OCI-M2 (cell line): ENCODE measurements at regions not wholly inside any gene's neighbourhood (a gene's known extent, or its start where the extent isn't known, plus 50 kb on each side); places are given as distances from the start of the nearest gene placed in this dataset.
"Not testable (repeated sequence)": the region's sequence is repeated elsewhere in the genome, so short reads cannot be mapped to it uniquely, and the experiment has no call there.

ENCODE experiments used
- DNase-seq: peaks from one replicate; lab custom pipeline; 2025; ENCODE audit not compliant: unreplicated experiment; lab: John Stamatoyannopoulos, UW

- no peak for DNase-seq
These were observed 621.9 kb upstream of the GJE1 start for GRCh38 chr6:141510803-141511202.

- not testable (repeated sequence) for DNase-seq
These were observed 626.7 kb upstream of the GJE1 start for GRCh38 chr6:141506062-141506461.

DNA sequence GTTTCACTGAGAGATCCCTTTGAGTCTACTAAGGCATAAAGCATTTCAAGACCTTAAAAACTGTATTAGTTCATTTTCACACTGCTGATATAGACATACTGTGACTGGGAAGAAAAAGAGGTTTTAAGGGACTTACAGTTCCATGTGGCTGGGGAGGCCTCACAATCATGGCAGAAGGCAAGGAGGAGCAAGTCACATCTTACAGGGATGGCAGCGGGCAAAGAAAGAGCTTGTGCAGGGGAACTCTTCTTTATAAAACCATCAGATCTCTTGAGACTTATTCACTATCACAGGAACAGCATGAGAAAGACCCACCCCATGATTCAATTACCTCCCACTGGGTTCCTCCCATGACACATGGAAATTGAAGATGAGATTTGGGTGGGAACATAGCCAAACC lies 628.4 kb upstream of the GJE1 start:
- not testable (repeated sequence) for DNase-seq

- no peak for DNase-seq
These were observed 631.1 kb upstream of the GJE1 start for GRCh38 chr6:141501616-141502015.

- DNase-seq: no peak
These were observed 633.7 kb upstream of the GJE1 start for GRCh38 chr6:141498977-141499376.

DNA sequence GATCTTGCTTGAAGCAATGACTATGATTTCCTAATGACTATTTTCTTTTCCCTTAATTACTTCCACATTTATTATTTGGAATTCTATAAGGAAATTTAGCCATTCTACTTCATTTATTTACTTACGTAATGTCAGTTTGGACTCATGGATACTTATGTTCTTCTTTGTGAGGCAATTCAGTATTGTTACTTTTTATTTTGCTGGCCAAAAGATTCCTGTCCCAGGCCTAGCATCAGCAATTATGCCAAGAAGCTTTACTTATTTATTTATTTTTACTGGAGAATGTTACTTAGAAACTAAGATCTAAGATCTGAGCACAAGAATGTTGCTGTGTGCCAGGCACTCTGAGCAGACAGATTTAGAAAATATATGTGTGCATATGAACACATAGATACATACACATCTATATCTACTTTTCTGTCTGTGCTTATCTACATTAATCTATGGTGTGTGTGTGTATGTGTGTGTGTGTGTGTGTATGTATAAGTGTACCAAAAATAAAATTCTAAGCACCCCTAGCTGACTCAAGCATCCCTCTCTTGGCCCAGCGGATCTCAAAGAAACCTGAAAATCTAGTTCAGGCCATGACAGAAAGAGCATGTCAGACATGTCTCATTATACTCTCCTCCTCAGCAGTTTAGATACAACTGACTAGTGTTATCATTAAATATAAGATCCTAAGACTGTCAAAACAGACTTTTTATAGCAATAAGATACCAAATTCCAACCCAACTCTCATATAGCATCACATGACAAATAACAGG lies 640.0 kb upstream of the GJE1 start:
- DNase-seq: no peak

DNA sequence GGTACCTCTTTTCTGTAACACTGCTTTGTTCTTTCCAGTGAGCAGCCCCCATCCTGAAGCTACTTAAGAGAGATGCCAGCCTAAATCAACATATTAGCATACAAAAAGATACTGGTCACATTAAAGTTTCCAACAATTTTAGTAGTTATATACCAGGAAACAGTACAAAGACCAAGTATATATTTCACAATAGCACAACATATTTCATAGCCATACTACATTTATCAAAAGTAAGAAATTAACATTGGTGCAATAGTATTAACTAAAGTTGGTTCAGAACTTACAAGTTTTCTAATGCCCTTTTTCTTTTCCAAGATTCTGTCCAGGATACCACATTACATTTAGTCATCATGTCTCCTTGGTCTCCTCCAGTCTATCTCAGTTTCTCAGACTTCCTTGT lies 641.0 kb upstream of the GJE1 start:
- DNase-seq: no peak

- DNase-seq: no peak
These were observed 641.7 kb upstream of the GJE1 start for GRCh38 chr6:141490982-141491381.

DNA sequence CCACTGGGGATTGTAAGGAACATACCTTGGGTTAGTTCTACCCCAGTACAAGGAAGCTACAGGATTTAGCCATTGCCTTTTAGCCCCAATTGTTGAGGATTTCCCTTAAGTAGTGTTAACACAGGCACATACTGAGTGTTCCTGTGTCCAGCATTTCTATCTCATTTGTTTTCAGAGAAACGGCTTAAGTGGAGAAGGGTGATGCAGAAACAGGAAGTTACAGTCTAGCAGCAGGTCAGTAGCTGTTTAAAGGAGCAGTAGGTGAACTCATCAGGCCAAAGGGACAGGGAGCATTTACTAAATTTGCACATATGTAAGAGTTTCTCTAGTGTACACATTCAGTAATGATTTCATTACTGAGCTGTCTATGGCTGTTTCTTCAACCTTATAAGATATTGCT lies 644.2 kb upstream of the GJE1 start:
- DNase-seq: no peak

GRCh38 chr6:141486942-141487341 lies 645.8 kb upstream of the GJE1 start:
- DNase-seq: no peak

DNA sequence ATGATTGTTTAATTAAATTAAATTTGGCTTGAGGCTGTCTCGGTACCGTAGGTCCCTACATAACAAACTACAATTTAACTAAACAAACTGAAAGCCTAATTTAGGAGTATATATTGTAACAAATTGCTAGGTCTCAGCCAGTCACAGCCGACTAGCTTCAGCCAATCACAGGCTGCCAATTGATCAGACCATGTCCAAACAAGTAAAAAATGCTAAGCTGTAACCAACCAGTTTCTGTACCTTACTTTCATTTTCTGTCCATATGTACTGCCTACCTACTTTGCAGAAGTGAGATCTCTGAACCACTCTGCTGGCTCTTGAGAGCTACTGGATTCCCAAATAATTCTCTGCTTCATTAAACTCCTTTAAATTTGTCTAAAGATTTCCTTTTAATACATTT lies 648.0 kb upstream of the GJE1 start:
- no peak for DNase-seq

DNA sequence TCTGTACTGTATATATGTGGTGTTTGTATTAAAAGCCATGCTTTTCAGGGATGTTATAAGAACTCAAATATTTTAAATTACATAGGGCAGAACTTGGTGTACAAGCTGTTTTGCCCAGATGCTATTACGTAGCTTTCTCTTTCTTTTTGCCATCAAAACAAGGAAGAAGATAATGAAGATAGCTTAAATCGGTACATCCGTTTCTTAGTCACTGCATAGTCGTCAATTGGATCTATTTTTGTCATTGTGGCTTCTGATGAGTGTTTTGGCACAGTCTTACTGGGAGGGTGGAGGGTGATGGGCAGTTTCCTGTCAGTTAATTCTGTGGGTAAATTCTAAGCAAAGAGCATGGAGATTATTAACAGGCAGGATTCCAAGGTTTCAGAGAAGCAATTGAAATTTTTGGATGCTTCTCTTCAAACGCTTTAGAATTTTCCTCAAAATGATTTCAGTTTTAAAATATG lies 649.1 kb upstream of the GJE1 start:
- DNase-seq: peak; percentile 37

DNA sequence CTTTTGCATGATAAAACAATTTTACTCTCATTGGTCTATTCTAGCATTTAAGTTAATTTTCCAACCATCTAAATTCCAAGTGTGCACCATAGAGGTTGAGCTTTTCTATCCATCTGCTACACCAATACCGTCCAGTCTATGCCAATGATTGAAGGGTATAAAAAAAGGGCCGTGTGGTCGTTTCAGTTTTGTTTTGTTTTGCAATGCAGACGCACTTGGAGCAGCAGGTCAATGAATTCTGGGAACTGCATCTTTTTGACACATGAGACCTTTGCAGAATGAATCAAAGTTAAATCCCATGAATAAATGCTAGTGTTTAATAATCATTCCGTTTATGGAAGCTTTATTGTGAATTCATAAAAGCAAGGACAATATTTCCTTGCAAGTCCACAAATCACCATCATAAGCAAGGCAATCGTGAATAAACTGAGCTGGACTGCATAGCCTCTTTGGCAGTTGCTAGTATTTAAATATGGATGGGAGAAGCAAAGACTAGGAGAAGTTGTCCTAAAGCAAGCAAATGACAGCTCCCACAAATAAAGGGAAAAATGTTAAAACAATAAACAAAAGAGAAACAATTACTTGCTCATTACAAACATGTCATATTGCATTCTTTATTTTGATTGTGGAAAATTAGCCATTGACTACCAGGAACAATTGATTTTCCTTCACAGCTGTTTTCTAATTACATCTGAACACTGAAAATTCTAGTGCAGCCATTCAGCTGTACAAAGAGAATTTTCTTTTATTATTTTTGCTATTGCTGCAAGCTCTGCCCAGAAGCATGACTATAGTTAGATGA lies 649.7 kb upstream of the GJE1 start:
- peak; percentile 34 for DNase-seq

- DNase-seq: no peak
These were observed 657.5 kb upstream of the GJE1 start for GRCh38 chr6:141475259-141475658.

GRCh38 chr6:141472162-141472928 lies 660.4 kb upstream of the GJE1 start:
- no peak for DNase-seq

- no peak for DNase-seq
These were observed 661.9 kb upstream of the GJE1 start for GRCh38 chr6:141470810-141471209.

DNA sequence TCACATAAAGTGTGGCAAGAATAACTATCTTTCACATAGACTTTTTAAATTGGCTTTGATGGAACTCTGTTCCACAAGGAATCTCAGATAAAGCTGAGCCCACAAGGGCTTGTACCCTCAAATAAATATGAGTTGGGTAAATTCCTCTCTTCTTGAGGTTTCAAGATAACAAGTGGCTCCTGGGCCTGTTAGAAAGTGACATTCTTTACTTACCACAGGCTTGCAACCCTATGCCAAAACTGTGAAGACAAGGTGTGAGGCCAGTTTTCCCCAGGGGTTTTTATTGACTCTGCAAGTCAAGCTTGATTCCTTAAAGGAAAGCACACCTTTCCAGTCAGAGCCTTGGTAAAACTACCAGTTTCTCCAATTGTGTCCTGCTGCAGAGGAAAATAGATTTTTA lies 664.8 kb upstream of the GJE1 start:
- DNase-seq: no peak

DNA sequence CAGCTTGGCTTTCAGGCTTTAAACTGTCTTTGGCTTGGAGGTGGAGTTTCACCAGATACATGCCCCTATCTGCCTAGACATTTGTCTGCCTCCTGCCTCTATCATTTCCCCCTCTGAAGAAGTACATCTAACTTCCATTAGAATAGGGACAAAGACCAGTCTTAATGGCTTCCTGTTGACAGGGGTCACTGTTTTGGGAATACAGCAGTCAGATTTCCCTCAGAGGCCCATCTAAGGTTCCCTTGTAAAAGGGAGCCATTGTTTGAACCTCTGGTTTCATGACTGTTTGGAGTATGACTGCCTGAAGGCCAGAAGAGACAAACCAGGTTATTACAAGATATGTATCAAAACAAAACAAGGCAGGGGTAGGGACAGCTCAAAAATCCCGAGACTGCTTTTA lies 665.7 kb upstream of the GJE1 start:
- DNase-seq: no peak

DNA sequence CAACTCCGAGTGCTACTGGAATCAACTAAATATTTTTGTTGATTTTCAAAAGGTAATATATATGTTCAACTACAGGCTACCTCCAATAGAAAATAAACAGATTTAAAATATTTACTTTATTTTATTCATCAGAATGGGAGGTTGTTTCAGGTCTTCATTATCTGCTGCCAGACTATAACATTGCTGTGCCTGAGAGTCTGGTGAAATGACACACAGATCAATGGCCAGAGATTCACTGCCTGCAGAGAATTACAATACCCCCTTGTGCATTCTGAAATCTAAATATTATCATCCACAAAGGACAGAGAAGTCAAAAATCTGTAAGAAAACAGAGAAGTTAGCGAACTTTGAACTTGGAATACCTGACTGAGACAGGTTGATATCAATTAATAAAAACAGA lies 667.8 kb upstream of the GJE1 start:
- DNase-seq: no peak

GRCh38 chr6:141464490-141464889 lies 668.2 kb upstream of the GJE1 start:
- no peak for DNase-seq

DNA sequence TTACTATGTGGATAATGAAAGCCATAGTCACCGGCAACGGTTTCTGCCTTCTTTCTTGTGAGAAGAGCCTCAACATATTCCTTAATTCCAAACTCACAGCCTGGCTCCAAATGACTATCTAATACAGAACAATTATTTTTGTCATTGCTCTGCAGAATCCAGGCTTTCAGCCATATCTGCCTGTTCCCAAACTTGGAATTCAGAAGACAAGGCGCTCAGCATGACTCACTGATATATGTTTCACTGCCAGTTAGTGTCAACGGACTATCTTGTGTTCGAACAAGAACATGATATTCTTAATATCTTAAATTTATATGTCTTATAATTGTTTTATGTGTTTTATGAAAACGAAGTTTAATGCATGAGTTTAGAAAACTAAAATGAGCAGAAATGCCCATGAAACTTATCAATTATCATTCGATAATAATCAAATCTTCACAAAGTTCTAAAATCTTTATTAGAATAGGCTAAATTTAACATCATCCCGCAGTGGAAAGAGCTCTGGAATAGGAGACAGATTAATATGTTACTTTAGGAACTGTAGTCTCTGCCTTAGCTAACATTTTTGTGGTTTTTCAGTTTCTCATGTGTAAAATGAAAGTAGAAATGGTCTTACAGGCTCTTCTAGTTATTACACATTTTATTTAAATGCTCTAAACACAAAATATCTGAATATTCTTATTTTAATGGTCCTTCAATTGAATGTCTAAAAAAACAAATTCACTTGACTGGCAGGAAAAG lies 669.3 kb upstream of the GJE1 start:
- no peak for DNase-seq
